RPMI7951 (cell line): ENCODE measurements at regions not wholly inside any gene's neighbourhood (a gene's known extent, or its start where the extent isn't known, plus 50 kb on each side); places are given as distances from the start of the nearest gene placed in this dataset.

Experiments used
- DNase-seq: peaks from one replicate; pipeline ENCODE4 v3.0.0-alpha.2; 2012; ENCODE audit warnings: low read depth

DNA sequence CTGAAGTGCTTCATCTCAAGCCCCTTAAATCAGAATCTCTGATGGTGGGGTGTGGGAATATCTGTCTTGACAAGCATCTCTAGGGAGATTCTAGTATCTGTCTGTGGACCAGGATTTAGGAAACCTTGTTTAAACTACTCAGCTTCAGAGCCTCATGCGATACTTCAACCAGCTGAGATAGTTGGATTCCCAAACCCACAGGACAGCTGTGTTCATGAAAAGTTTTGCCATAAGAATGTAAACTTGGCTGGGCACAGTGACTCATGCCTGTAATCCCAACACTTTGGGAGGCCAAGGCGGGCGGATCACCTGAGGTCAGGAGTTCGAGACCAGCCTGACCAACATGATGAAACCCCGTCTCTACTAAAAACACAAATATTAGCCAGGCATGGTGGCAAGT lies 395.1 kb downstream of the BCOR start:
- DNase-seq, result peak; percentile 47

DNA sequence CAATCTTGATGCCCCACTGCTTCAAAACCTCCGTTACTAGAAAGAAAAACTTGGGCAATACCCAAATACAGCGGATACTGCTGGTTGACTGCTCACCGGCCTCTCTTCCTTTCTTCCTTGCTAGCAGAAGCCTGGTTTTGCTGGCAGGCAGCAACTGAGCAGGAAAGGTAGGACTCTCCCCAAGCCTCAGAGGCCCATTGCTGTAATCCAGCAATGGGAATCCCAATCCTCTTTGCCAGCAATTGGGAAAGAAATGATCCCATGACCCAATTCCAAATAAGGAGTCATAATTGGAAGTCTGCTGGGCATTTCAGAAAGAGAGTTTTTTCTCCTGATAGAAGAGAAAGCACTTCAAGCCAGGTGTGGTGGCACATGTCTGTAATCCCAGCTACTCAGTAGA lies 394.5 kb downstream of the BCOR start:
- no peak for DNase-seq

DNA sequence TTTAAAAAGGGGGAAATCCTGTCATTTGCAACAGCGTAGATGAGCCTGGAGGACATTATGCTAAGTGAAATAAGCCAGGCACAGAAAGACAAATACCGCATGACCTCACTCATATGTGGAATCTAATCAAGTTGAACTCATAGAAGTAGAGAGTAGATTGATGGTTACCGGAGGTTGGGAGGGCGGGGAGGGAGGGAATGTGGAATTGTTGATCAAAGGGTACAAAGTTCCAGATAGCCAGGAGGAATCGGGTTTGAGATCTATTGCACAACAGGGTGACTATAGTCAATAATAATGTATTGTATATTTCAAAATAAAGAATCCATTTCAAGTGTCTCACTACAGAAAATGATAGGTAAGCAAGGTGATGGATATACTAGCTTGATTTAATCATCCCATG lies 393.2 kb downstream of the BCOR start:
- DNase-seq, result no peak

DNA sequence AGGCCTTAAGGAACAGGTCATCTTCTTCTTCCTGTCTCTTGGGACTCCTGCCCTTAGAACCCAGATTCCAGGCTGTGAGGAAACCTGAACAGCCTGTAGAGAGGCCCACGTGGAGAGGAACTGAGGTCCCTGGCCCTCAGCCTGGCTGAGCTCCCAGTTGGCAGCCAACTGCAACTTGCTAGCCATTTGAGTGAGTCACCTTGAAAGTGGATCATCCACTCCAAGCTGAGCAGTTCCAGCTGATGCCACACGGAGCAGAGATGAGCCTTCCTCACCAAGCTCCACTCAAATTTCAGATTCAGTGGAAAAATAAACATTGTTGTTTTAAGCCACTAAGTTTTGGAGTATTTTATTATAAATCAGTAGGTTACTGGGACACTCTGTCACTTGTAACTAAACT lies 392.5 kb downstream of the BCOR start:
- peak; percentile 93 for DNase-seq

DNA sequence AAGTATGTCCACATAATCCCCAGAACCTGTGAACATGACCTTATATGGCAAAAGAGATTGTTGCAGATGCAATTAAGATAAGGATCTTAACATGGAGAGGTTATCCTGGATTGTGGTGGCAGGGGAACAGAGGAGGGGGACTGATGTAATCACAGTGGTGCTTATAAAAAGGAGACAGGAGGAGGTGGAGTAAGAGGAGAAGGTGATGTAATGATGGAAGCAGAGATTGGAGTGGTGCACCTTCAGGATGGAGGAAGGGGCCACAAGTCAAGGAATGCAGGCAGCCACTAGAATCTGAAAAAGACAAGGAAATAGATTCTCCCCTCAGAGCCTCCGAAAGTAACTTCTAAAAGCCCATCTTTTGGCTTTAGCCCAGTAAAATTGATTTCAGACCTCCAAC lies 388.4 kb downstream of the BCOR start:
- no peak for DNase-seq

DNA sequence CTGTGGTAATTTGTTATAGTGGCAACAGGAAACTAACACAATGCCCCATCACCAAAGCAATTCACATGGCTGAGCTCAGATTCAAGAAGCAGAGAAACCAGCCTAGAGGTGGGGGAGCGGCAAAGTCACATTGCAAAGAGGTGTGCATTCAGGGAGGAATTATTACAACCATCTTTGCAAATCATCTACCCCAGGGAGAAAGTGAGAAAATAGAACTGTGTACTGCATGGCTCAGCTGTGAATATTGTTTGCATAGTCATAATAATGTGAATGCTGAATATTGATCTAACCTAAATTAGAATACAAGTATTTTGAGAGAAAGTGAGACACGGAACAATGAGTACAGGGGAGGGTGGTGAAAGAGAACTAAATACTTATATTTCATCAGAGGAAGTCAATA lies 387.9 kb downstream of the BCOR start:
- DNase-seq, result no peak

DNA sequence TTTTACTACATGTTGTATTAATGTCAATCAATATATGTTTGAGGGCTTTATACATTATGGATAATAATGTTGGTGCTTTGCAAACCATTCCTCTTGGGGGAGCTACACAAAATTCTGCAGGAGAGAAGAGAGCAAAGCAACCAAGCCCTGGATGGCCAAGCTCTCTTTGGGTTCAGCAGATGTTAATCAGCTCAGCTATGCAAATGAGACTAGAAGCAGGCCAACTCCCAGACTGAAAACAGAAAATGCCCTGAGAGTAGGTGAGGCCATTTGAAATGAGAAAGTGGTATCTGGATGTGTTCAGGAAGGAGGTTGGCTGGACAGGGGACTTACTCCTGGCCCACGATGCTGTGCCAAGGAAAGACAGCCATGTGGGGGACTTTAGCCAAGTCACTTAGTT lies 387.0 kb downstream of the BCOR start:
- DNase-seq, result no peak

DNA sequence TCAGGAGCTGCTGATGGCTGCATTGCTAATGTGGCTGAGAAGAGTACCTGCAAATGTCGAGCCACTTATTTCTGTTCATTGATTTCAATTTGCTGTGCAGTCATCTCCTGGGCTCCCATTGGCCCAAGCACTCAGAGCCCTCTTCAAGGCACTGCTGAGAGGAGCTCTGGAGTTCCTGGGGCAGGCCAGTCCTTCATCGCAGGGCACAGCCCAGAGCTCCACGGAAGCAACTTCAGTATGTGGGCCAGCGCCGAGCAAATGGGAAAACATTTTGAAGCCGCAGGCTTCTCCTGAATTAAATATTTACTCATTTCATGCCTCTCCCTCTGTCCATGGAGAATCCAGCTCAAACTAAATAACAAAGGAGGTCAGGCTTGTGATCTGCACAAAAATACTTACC lies 383.3 kb downstream of the BCOR start:
- DNase-seq, result no peak

DNA sequence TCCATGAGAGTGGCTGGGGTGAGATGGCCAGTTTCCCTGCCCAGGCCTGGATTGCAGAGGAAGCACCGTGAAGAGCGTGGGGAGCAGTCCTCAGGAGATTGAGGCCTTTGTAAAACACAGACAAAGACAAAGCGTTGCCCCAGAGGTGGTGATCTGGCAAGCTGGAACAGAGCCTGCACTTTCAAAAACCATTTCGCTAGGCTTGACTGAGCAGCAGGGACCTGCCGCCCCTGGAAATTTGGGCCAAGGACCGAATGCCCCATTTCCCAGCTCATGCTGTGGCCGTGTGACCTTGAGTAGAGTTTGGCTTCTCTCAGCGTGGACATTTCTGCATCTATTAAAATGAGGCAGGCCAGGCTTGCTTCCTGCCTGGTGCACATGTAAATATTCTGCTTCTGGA lies 381.4 kb downstream of the BCOR start:
- no peak for DNase-seq

DNA sequence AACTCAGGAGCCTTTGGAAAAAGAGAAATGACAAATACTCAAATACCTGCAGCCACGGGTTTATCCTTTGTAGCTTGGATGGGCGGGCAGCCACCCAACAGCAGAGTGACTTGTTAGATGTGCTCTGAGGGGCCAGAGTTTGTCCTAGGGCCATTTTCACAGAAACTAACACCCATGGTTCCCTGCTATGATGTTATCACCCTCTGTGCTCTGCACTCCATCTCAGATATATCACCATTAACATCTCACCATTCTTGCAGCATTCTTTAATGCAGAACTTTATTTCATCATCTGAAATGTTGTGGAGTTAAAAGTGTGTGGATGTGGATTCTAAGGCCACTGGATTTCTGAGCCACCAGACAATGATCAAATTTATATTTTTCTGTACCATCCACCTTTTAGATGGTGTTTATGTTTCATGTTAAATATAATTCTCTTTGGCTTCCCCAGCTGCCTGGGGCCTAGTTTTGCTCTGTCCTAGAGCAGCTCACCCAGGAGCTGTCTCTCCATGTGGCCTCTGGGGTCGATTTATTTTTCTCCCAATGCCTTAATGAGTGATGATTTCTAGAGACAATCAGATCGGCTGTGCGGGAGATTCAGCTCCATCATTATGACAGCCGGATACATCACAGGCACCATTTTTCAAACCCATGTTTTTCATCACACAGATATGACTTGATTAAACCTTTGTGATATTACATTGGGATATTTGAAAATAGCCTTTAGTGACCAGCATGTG lies 380.8 kb downstream of the BCOR start:
- DNase-seq, result no peak

DNA sequence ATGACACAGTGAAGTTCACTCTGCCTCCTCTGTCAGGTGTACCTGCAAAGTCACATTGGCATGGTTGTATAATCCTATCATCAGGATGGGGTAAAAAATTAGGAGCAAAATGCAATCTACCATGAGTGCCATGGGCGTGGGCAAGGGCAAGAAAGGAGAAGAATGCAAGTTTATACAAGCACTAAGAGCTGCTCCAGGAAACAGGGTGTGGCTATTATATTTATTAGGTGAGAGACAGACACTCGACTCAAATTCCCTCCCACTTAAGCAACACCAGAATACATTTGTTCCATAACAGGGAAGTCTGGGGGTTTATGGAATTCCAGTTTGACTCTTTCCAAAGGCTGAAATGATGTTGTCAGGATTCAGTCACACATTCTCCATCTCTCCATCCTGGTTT lies 378.8 kb downstream of the BCOR start:
- DNase-seq, result no peak

DNA sequence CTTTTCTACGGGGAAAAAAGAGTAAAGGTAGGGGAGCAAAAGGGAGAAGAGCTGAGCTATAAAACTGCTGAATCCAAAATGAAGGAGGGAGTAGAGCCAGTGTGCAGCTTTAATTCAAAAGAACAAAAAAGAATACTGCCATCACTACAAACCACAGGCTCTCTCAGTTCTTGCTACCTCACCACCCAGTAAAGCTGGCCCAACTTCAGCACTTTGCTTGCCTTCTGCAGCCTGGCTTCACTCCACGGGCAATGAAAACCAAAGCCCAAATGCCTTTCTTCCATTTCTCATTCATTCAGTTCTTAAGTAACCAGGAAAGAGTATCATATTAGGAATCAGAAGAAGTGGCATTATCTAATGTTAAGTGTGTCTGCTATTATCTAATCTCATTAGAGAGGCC lies 376.8 kb downstream of the BCOR start:
- no peak for DNase-seq

DNA sequence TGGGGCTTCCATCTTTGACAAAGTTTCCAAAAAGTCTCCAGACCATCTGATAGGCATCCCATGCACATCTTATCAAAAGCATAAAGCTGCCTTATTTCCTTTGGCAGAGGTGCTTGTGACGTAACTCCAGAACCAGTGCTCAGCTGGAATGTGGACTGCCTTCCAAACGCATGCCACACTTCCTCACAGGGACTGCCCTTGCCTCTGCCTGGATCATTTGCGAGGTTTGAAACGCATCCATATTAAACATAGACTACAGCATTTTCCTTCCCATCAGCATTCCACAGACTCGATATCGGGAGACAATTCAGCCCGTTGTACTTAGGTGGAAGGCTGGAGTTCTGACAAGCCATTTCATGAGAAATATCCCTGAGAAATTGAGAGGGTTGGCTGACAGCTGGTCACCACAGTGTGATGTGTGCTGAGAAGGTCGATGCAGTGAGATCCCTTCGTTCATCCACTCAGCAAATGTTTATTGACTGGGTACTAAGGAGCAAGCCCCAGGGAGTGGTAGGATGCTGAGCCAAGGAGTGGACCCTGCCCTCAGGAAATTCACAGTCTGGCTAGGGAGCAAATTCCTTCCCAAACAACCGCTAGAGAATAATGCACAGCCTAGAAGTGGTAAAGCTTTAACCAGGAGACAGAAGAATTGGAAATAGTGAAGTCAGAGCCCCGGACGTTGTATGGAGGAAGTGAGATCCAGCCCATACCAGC lies 376.0 kb downstream of the BCOR start:
- no peak for DNase-seq

DNA sequence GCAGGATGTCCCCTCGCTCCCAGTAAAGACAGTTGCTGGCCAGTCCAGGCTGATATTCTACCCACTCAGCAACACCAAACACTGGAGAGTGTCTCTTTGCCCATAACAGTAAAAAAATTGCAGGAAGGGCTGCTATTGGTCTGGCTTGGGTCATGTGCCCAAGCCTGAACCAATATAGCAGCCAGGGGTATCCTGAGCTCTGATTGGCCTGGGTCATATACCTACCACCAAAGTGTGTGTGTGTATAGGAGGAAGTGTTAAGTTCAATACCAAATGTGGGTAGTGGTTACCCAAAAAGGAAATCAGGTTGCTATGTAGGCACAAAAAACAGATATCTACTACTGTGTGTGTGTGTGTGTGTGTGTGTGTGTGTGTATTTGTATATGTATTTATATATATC lies 373.2 kb downstream of the BCOR start:
- no peak for DNase-seq

DNA sequence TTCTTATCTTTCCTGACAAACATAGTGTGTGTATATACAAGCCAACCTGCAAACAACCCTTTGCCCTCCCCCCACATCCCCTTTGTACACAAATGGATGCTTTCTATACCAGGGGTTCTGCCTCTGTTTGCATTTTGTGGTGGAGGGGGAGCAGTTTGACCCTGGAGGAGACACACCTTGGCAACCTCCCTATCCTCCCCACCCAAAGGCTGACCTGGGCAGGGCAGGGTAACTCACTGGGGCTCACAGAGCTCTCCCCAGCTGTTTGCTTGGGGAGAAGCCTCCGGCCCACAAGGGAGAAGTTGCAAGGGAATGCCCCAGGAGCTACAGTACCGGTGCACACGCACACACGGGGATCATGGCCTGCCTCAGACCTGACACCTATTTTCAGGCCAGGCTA lies 372.6 kb downstream of the BCOR start:
- no peak for DNase-seq

DNA sequence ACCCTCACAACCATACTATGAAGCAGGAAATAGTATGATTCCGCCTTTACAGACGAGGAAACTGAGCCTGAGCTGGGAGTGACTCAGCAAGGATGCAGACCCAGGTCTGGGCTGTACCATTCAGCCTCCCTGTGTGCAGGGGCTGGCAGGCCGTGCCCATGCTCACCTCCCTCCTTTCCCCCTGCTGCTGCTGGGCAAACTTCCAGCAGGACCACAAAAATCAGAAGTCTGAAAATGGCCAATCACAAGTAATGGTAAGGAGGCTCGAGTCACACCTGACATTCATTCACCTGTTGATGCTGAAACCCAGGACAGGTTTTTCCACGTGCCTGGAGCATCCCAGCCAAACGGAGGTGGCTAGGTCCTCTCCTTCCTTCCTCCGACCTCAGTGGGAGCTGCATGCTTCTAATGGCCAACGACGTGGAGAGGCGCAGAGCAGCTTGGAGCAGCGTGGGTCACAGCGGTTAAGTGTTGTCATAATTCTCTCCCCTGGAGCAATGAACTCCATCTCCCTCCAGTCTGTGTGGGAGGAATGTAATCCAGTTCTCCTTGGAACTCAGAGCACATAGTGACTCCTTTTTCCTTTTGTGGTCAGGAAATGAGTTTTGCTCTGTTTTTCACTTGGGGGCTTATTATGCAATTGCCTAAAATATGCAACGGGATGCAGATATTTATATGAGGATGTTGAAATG lies 371.7 kb downstream of the BCOR start:
- DNase-seq, result peak; percentile 98

DNA sequence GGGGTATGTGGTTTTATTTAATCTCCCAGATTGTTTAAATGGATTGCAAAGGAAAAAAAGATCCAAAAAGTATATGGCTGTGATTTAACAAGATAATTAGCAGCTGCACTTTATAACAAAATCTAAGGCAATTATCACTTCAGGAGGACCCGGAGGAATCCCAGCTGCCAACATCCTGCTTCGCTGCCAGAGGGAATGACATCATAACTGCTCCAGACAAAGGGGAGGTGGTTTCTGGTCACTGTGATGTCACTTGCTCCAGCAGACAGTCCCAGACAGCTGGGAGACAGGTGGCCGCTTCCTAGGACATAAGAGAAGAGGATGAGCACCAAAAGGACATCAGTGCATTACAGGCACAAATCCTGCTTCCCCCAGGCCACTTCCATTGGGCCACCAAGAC lies 371.0 kb downstream of the BCOR start:
- peak; percentile 91 for DNase-seq

DNA sequence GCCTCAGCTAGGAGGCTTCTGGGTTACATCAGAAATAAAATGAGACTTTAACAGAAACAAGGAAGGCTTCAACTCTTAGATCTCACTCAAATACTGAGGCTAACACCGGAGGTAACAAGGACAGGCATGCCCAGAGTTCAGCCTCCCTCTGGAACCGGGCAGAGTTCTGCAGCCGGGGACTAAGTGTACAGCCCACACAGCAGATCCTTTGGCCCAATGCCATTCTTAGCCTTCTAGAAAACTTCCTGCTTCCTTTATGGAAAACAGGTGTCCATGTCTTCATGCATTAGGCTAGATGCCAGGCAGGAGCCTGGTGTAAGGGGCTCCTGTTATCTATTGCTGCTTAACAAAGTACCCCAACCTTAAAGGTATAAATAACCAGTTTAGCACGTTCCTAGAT lies 369.7 kb downstream of the BCOR start:
- DNase-seq, result peak; percentile 58

DNA sequence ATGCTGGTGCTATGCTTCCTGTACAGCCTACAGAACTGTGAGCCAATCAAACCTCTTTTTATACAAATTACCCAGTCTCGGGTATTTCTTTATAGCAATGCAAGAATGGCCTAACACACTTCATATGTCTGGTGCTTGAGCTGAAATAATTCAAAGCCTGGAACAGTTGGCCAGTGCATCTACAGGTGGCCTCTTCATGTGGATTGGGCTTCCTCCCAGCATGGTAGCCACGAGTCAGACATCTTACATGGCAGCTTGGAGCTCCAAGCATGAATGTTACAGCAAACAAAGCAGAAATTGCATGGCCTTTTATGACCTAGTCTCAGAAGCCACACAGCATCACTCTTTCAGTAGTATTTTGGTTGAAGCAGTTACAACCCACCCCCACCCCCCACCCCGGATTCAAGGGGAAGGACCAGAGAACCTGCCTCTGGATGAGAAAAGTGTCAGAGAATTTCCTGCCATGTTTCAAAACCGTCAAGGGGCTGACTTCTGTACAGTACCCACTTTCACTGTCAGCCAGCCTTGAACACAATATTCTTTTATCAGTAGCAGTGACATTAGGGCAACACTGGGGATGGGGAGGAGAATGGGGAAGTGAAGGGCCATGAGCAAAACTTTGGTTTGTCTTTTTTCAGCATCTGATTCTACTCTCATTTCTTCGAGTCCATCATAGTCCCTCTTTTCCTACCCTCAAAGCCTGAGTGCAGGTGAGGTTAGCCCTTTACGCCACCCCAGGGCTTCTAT lies 368.7 kb downstream of the BCOR start:
- DNase-seq, result no peak

DNA sequence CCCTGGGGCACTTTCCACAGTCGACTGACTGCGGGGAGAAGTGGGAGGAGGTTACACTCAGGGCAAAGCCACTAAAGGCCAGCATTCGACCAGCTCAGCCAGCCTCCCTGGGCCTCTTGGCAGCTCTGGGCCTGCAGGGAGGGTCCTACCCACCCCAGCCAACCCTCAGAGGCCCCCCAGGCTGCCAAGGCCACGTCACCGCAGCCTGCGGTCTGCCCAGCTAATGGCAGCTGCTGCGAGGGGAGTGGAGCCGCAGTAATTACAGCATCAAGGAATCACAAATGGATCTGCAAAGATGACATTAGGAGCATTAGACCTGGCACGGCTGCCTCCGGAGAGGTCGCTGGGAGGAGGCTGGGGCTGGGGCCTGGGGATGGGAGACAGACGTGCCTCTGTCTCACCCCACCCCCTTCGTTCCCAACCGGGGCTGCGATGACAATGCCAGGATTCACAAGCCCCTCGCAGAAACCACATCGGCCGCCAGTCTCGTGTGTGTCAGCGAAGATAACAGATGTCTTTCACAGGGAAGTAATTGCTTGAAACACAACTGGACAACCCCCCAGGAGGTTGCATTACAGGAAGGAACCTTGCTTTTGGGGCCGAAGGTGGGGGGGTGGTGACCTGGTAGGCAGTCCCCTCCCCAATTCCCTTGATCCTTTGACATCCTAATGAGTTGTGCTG lies 367.6 kb downstream of the BCOR start:
- peak; percentile 97 for DNase-seq

DNA sequence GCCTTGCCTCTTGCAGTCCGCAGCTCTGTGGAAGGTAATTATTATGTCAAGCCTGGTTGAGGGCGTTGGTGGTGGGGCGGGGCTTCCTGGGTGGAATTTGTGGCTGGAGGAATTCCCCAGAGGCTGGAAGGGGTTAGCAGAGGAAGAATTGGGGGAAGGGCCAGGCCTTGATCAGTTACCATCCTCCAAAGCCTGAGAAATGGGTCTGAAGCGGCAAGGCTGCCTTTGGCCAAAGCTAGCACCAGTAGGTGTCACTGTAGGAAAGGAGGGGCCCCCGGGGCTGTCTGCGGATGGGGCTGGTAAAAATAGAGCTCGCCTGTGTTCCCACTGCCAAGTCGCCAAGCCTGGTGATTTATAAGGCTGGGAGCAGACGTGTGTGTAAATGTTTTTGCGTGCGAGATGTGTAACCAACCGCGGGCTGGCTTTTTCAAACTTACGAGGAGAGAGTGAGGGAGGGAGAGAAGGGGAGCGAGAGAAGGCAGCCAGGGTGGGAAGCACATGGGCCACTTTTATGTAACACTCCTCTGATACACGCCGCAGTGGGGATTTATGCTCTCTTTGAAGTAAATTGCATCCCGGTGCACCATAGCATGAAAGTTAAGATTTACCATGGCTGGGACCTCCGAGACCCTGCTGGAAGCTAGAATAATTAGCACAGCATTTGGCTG lies 367.0 kb downstream of the BCOR start:
- DNase-seq, result peak; percentile 98
